ENCODE measurements at regions not wholly inside any gene's neighbourhood (a gene's known extent, or its start where the extent isn't known, plus 50 kb on each side); places are given as distances from the start of the nearest gene placed in this dataset.
"Not testable (repeated sequence)": the region's sequence is repeated elsewhere in the genome, so short reads cannot be mapped to it uniquely, and the experiment has no call there.

- TF ChIP-seq POLR2A, CTCF (IDR thresholded peaks at IDR 0.05): not testable (repeated sequence)
Measured at GRCh38 chr9:61447189-61447588, 257.4 kb downstream of the SPATA31A7 start.
